ENCODE measurements at regions not wholly inside any gene's neighbourhood (a gene's known extent, or its start where the extent isn't known, plus 50 kb on each side); places are given as distances from the start of the nearest gene placed in this dataset.

DNA sequence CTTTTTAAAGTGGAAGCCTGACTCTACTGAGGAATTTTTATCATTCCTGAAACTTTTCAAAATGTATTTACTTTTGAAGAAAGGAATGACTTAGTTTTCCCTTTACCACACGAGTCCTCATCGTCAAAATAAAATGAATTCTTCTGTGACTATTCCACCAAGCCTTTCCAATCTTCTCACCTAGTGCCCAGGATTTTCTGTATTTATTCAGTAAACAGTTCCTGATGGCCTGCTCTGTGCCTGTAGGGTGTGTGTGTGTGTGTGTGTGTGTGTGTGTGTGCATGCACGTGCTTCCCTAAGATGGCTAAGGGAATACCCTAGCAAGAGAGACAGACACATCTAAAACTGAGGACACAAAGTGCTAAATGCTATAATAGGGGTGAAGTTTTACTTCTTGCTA lies 395.0 kb upstream of the USP24 start:
- in situ Hi-C loops (cut with MboI): no loop called here
- no peak for DNase-seq
- no peaks in the 10 kb centered on the region; the same call in 1 of the 2 replicates for H3K9me2 ChIP-seq (ENCODE audit: insufficient read depth)
- peaks cover 9% of the 10 kb centered on the region; the same call in 1 of the 2 replicates for H3F3A ChIP-seq (ENCODE audit: insufficient read depth)
- no peaks in the 10 kb centered on the region for H3K9me3 ChIP-seq (ENCODE audit: low read depth)
- H3K9ac ChIP-seq: no peak overlapping the region
- H3K4me3 ChIP-seq: no peak overlapping the region
- no peaks in the 10 kb centered on the region for H4K20me1 ChIP-seq (ENCODE audit: insufficient read depth)
- H3K36me3 ChIP-seq (ENCODE audit: low read depth): no peaks in the 10 kb centered on the region
- H3K27ac ChIP-seq: no peak overlapping the region
- no peak overlapping the region for H3K4me2 ChIP-seq (ENCODE audit: unreplicated experiment)
- 37 to 50% methylated on average over 3 of the region's 3 CpGs for WGBS, 2 experiments (ENCODE audit: low coverage in 1 of 2, low lambda C conversion rate in 2 of 2, missing lambda C conversion rate in 2 of 2)
- TF ChIP-seq EZH2phosphoT487 (IDR thresholded peaks at IDR 0.05; ENCODE audit: insufficient read depth, low read depth): no peak
- no peak for TF ChIP-seq EZH2 (IDR thresholded peaks at IDR 0.05; ENCODE audit: insufficient read depth, poor library complexity, severe bottlenecking)
- no peaks in the 10 kb centered on the region for H3K79me2 ChIP-seq (ENCODE audit: insufficient read depth)
- H2AFZ ChIP-seq: peak overlapping the region; percentile 43; the same call in 1 of the 2 replicates
- no peaks in the 10 kb centered on the region for H3K27me3 ChIP-seq (replicated peaks; ENCODE audit: insufficient read depth)
- H3K4me1 ChIP-seq (ENCODE audit: insufficient read depth): peaks cover 29% of the 10 kb centered on the region

DNA sequence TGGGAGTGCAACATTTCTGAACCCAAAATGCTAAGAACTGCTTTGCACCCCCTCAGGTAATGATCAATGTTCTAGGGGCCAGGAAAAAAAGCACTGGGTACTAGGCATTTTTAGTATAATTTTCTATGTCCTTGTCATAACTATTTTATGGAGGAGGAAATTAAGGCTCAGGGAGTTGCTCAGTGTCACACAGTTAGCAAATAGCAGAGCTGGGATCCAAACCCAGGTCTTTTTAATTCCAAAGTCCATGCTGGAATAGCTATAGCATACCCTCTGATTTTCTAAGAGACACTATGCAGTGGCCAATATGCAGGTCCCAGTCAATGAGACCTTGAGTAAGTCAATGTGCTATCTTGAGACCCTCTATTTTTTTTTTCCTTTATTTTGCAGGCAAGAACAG lies 394.5 kb upstream of the USP24 start:
- in situ Hi-C loops (cut with MboI): no loop called here
- Histone ChIP-seq H3K9me3 (ENCODE audit: low read depth) (no peaks in the 10 kb centered on the region), H2AFZ (peak overlapping the region; percentile 43; the same call in 1 of the 2 replicates), H3K4me1 (ENCODE audit: insufficient read depth) (peaks cover 29% of the 10 kb centered on the region), H3K9ac (no peak overlapping the region), H3K36me3 (ENCODE audit: low read depth) (no peaks in the 10 kb centered on the region), H3K4me3 (no peak overlapping the region), H3K79me2 (ENCODE audit: insufficient read depth) (no peaks in the 10 kb centered on the region), H3F3A (ENCODE audit: insufficient read depth) (peaks cover 9% of the 10 kb centered on the region; the same call in 1 of the 2 replicates), H4K20me1 (ENCODE audit: insufficient read depth) (no peaks in the 10 kb centered on the region), H3K4me2 (ENCODE audit: unreplicated experiment) (no peak overlapping the region), H3K27ac (no peak overlapping the region), H3K27me3 (replicated peaks; ENCODE audit: insufficient read depth) (no peaks in the 10 kb centered on the region), H3K9me2 (ENCODE audit: insufficient read depth) (no peaks in the 10 kb centered on the region; the same call in 1 of the 2 replicates)
- no peak for DNase-seq
- TF ChIP-seq EZH2 (IDR thresholded peaks at IDR 0.05; ENCODE audit: insufficient read depth, poor library complexity, severe bottlenecking): no peak

GRCh38 chr1:55605155-55605554 lies 390.0 kb upstream of the USP24 start:
- H3K27me3 ChIP-seq (replicated peaks; ENCODE audit: insufficient read depth): no peaks in the 10 kb centered on the region
- H3K4me3 ChIP-seq: no peak overlapping the region
- H4K20me1 ChIP-seq (ENCODE audit: insufficient read depth): no peaks in the 10 kb centered on the region
- H3K9me2 ChIP-seq (ENCODE audit: insufficient read depth): no peaks in the 10 kb centered on the region
- H3K27ac ChIP-seq: no peak overlapping the region
- no peak overlapping the region for H3K9ac ChIP-seq
- H3K9me3 ChIP-seq (ENCODE audit: low read depth): no peaks in the 10 kb centered on the region
- H3K4me2 ChIP-seq (ENCODE audit: unreplicated experiment): no peak overlapping the region
- in situ Hi-C loops (cut with MboI): no loop called here
- no peaks in the 10 kb centered on the region for H3K79me2 ChIP-seq (ENCODE audit: insufficient read depth)
- no peak overlapping the region for H2AFZ ChIP-seq
- 20 to 21% methylated on average over 3 of the region's 3 CpGs for whole genome bisulfite sequencing, 2 experiments (ENCODE audit: low coverage in 1 of 2, low lambda C conversion rate in 2 of 2, missing lambda C conversion rate in 2 of 2)
- H3F3A ChIP-seq (ENCODE audit: insufficient read depth): no peaks in the 10 kb centered on the region
- TF ChIP-seq EZH2phosphoT487 (IDR thresholded peaks at IDR 0.05; ENCODE audit: insufficient read depth, low read depth) (no peak), EZH2 (IDR thresholded peaks at IDR 0.05; ENCODE audit: insufficient read depth, poor library complexity, severe bottlenecking) (no peak)
- no peaks in the 10 kb centered on the region for H3K4me1 ChIP-seq (ENCODE audit: insufficient read depth)
- H3K36me3 ChIP-seq (ENCODE audit: low read depth): no peaks in the 10 kb centered on the region
- DNase-seq: no peak

- Histone ChIP-seq H3K4me3 (no peak overlapping the region), H3K36me3 (ENCODE audit: low read depth) (no peaks in the 10 kb centered on the region), H3K4me2 (ENCODE audit: unreplicated experiment) (no peak overlapping the region), H3K9ac (no peak overlapping the region), H3K9me2 (ENCODE audit: insufficient read depth) (no peaks in the 10 kb centered on the region), H3K9me3 (ENCODE audit: low read depth) (no peaks in the 10 kb centered on the region), H2AFZ (no peak overlapping the region), H3K27me3 (replicated peaks; ENCODE audit: insufficient read depth) (no peaks in the 10 kb centered on the region), H3K4me1 (ENCODE audit: insufficient read depth) (no peaks in the 10 kb centered on the region), H4K20me1 (ENCODE audit: insufficient read depth) (no peaks in the 10 kb centered on the region), H3F3A (ENCODE audit: insufficient read depth) (no peaks in the 10 kb centered on the region), H3K27ac (no peak overlapping the region), H3K79me2 (ENCODE audit: insufficient read depth) (no peaks in the 10 kb centered on the region)
- TF ChIP-seq EZH2 (IDR thresholded peaks at IDR 0.05; ENCODE audit: insufficient read depth, poor library complexity, severe bottlenecking) (no peak), EZH2phosphoT487 (IDR thresholded peaks at IDR 0.05; ENCODE audit: insufficient read depth, low read depth) (no peak)
- WGBS, 2 experiments (ENCODE audit: low coverage in 1 of 2, low lambda C conversion rate in 2 of 2, missing lambda C conversion rate in 2 of 2): 60 to 87% methylated on average over 3 of the region's 3 CpGs
- in situ Hi-C loops (cut with MboI): no loop called here
- no peak for DNase-seq
Observed at GRCh38 chr1:55604749-55605148, 389.6 kb upstream of the USP24 start.

DNA sequence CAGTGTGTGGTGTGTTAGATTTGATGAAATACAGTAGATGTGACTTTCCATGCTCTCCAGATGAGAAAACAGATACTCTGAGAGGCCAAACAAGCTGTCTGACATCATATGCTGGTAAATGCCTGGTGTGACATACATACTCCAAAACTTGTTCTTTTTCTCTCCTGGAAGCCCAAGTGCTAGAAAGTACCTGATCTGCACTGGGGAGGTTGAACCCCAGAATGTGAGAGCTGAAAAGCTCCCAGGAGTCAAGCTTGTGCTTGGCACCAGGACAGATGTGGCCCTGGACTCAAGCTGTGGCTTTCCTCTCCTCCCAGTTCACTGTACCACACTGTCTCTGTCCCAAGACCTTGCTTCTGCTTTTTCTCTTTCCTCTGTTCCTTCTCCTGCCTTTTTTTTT lies 389.0 kb upstream of the USP24 start:
- H3K9me2 ChIP-seq (ENCODE audit: insufficient read depth): no peaks in the 10 kb centered on the region
- no peak overlapping the region for H3K9ac ChIP-seq
- no peaks in the 10 kb centered on the region for H3K9me3 ChIP-seq (ENCODE audit: low read depth)
- TF ChIP-seq EZH2phosphoT487 (IDR thresholded peaks at IDR 0.05; ENCODE audit: insufficient read depth, low read depth): no peak
- TF ChIP-seq EZH2 (IDR thresholded peaks at IDR 0.05; ENCODE audit: insufficient read depth, poor library complexity, severe bottlenecking): no peak
- no peaks in the 10 kb centered on the region for H3F3A ChIP-seq (ENCODE audit: insufficient read depth)
- no peak overlapping the region for H2AFZ ChIP-seq
- no peaks in the 10 kb centered on the region for H3K36me3 ChIP-seq (ENCODE audit: low read depth)
- H3K27me3 ChIP-seq (replicated peaks; ENCODE audit: insufficient read depth): no peaks in the 10 kb centered on the region
- no peak overlapping the region for H3K4me3 ChIP-seq
- H3K4me1 ChIP-seq (ENCODE audit: insufficient read depth): no peaks in the 10 kb centered on the region
- H3K27ac ChIP-seq: no peak overlapping the region
- in situ Hi-C loops (cut with MboI): no loop called here
- H4K20me1 ChIP-seq (ENCODE audit: insufficient read depth): no peaks in the 10 kb centered on the region
- H3K79me2 ChIP-seq (ENCODE audit: insufficient read depth): no peaks in the 10 kb centered on the region
- no peak for DNase-seq
- H3K4me2 ChIP-seq (ENCODE audit: unreplicated experiment): no peak overlapping the region
